Stomach (tissue), 8 donors: ENCODE measurements at regions not wholly inside any gene's neighbourhood (a gene's known extent, or its start where the extent isn't known, plus 50 kb on each side); places are given as distances from the start of the nearest gene placed in this dataset.
A peak's percentile ranks its signal among the peaks of the same experiment; 100 is the strongest.

ENCODE experiments used
- DNase-seq, 2 donors: peaks; one replicate each; pipeline versions ENCODE4 v3.0.0 to v3.0.0-alpha.2; 2013 to 2019
- H3K27ac ChIP-seq, 5 donors: fragments of 200-600 bp in 4 of 5; sonication (generic) in 4 of 5; one replicate each; pipeline ENCODE4 v1.5.1; 2013 to 2019; ENCODE audit warnings: mild to moderate bottlenecking in 1 of 5, moderate library complexity in 1 of 5
- H3K27me3 ChIP-seq, 3 donors: fragments of 200-600 bp; sonication (generic); one replicate each; pipeline ENCODE4 v1.5.1; 2017 to 2019; ENCODE audit warnings: mixed run types in 1 of 3
- H3K36me3 ChIP-seq, 4 donors: fragments of 200-600 bp; sonication (generic); 1 replicate in 3 of 4; 2 replicates in 1 of 4; pipeline ENCODE4 v1.5.1; 2016 to 2019
- H3K4me1 ChIP-seq, 4 donors: fragments of 200-600 bp; sonication (generic); one replicate each; pipeline ENCODE4 v1.5.1; 2016 to 2019
- H3K4me3 ChIP-seq, 4 donors: fragments of 200-600 bp; sonication (generic) in 3 of 4; one replicate each; pipeline ENCODE4 v1.5.1; 2016 to 2019; ENCODE audit warnings: mild to moderate bottlenecking in 1 of 4
- H3K9me3 ChIP-seq, 4 donors: fragments of 200-600 bp; sonication (generic); one replicate each; pipeline ENCODE4 v1.5.1; 2016 to 2019
- EP300 ChIP-seq: sonication (generic); formaldehyde crosslinking; IDR thresholded peaks from one replicate; pipeline ENCODE4 v1.6.1; 2017; ENCODE audit warnings: antibody characterized with exemption
- POLR2A ChIP-seq, 4 donors: fragments of 450-650 bp; IDR thresholded peaks; one replicate each; pipeline ENCODE4 v1.6.1; 2016; ENCODE audit warnings: antibody characterized with exemption in 4 of 4, control low read depth in 2 of 4, mild to moderate bottlenecking in 1 of 4, moderate library complexity in 1 of 4
- POLR2AphosphoS5 ChIP-seq, 3 donors: sonication (generic); formaldehyde crosslinking; IDR thresholded peaks; one replicate each; pipeline ENCODE4 v1.6.1; 2016; ENCODE audit warnings: antibody characterized with exemption in 3 of 3
- WGBS, 5 donors: extraction: QIAGEN DNeasy Blood & Tissue Kit in 3 of 5; methylation state at CpG; one replicate each; pipeline versions ENCODE4 v1.1.5 to v1.1.7; 2013 to 2018; 5-methylcytosine and 5-hydroxymethylcytosine counted together
- intact Hi-C: fragments of 100-400 bp; cut with DNase I; formaldehyde crosslinking; loops from one replicate; pipeline ENCODE4 v1.15.1; 2023; ENCODE audit warnings: low total_unique reads
- TF ChIP-seq, protein P1 (sequence below), 7 experiments: fragments of 450-650 bp in 4 of 7; fragments of 200-600 bp in 3 of 7; sonication (generic) in 3 of 7; IDR thresholded peaks; one replicate each; pipeline ENCODE4 v1.5.1; 2016 to 2019; ENCODE audit warnings: antibody characterized with exemption in 7 of 7, control low read depth in 2 of 7, mild to moderate bottlenecking in 1 of 7
- donor health status: healthy with polysubstance abuse.
- donor health status: Bipolar disorder and iron deficiency.
- donor health status: healthy.

DNA sequence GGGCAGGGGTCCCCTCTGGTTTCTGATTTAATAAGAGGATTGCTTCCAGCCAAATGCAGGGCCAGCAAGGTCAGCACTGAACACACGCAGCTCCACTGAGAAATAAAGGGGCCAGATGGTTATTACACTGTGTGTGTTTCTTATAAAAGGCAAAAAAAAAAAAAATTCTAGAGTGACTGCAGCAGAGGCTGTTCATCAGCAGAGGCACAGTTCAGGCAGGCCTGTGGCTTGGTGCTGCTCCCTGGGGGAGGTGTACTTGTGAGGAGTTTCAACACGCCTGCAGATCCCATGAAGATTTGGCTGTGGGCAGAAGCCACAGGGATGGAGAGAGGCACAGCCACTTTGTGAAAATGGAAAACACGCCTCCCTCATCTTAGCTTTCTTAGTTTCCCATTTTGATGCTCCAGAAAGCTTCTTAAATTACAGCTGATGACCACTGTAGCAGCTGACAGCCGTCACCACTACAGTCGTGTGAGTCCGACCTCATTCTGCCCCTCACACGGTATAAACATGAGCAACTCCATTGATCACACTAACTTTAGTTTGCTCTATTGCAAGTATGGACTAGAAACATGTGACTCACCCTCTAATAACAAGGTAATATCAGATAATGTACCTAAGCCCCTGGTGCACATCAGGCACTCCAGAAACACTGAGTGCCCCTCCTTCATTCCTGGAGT is 726.5 kb upstream of the RAB6C start:
- Histone ChIP-seq H3K36me3 (no peaks in the 10 kb centered on the region), H3K27me3 (no peaks in the 10 kb centered on the region), H3K4me3 (no peak overlapping the region), H3K4me1 (no peaks in the 10 kb centered on the region), H3K27ac (no peak overlapping the region), H3K9me3 (peaks cover 0 to 5% (median 0%) of the 10 kb centered on the region in 4 donors)
- intact Hi-C loops, result loop anchor here (10.0 kb wide), 1 partner anchor 518 kb away; no protein-coding TSS in a partner anchor
- no peak for TF ChIP-seq EP300
- WGBS, 5 donors, result 71 to 76% (median 72%) methylated on average over 7 of the region's 7 CpGs
- DNase-seq, result no peak

DNA sequence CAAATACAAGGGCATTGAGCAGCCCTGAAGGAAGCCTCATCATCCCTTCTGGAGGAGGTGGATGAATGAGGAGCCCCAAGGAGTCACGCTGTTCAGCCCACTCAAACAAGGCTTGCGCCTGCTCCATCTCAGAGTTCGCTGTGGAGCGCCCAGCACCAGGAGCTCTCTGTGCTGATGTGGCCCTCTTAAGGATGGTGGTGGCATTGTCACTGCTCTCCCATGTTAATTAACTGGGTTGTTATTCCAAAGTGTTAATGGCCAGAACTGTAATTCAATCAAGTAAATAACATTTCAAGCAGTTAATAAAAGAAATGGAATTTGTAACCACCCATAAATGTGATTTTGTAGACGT is 726.0 kb upstream of the RAB6C start:
- peak; percentile 49 for DNase-seq
- H3K36me3 ChIP-seq, result no peaks in the 10 kb centered on the region
- no peak overlapping the region for H3K27ac ChIP-seq
- no peaks in the 10 kb centered on the region for H3K27me3 ChIP-seq
- no peaks in the 10 kb centered on the region for H3K4me1 ChIP-seq
- H3K9me3 ChIP-seq, result peaks cover 0 to 11% (median 3%) of the 10 kb centered on the region in 4 donors
- no peak for TF ChIP-seq EP300
- no peak for TF ChIP-seq POLR2A (IDR thresholded peaks at IDR 0.05)
- TF ChIP-seq, protein P1, sequence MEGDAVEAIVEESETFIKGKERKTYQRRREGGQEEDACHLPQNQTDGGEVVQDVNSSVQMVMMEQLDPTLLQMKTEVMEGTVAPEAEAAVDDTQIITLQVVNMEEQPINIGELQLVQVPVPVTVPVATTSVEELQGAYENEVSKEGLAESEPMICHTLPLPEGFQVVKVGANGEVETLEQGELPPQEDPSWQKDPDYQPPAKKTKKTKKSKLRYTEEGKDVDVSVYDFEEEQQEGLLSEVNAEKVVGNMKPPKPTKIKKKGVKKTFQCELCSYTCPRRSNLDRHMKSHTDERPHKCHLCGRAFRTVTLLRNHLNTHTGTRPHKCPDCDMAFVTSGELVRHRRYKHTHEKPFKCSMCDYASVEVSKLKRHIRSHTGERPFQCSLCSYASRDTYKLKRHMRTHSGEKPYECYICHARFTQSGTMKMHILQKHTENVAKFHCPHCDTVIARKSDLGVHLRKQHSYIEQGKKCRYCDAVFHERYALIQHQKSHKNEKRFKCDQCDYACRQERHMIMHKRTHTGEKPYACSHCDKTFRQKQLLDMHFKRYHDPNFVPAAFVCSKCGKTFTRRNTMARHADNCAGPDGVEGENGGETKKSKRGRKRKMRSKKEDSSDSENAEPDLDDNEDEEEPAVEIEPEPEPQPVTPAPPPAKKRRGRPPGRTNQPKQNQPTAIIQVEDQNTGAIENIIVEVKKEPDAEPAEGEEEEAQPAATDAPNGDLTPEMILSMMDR (IDR thresholded peaks at IDR 0.05), result peak in 5 of 7 experiments; percentile 21 to 56 (median 44)
- TF ChIP-seq POLR2AphosphoS5 (IDR thresholded peaks at IDR 0.05), result no peak
- H3K4me3 ChIP-seq, result no peak overlapping the region
- intact Hi-C loops, result loop anchor here (10.0 kb wide), 1 partner anchor 519 kb away; no protein-coding TSS in a partner anchor
- WGBS, 5 donors, result 25 to 40% (median 34%) methylated on average over 5 of the region's 5 CpGs

DNA sequence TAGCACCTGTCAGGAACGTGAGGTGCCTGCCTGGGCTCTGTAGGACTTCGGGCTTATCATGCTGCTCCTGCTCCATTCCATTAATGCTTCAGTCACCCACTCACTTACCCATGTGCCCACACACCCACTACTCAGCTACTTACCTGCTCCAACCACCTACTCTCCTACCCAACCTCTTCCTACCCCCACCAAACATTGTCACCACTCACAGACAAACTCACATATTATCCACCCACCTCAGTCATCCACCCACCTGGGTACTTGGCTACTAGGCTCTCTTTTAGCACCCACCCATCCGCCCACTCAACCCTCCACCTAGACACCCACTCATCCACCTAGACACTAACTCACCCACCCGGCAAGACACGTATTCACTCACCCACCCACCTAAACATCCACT is 724.7 kb upstream of the RAB6C start:
- H3K9me3 ChIP-seq, result peaks cover 0 to 22% (median 12%) of the 10 kb centered on the region in 4 donors
- TF ChIP-seq EP300, result no peak
- no peak for TF ChIP-seq POLR2A (IDR thresholded peaks at IDR 0.05)
- TF ChIP-seq, protein P1 (IDR thresholded peaks at IDR 0.05), result no peak
- no peak for TF ChIP-seq POLR2AphosphoS5 (IDR thresholded peaks at IDR 0.05)
- H3K27ac ChIP-seq, result no peak overlapping the region
- no peak for DNase-seq
- no peaks in the 10 kb centered on the region for H3K36me3 ChIP-seq
- no peaks in the 10 kb centered on the region for H3K27me3 ChIP-seq
- WGBS, 5 donors, result 82 to 91% (median 84%) methylated on average over 5 of the region's 5 CpGs
- H3K4me3 ChIP-seq, result no peak overlapping the region
- H3K4me1 ChIP-seq, result no peaks in the 10 kb centered on the region
- intact Hi-C loops, result loop anchor here (10.0 kb wide), 1 partner anchor 520 kb away; no protein-coding TSS in a partner anchor

DNA sequence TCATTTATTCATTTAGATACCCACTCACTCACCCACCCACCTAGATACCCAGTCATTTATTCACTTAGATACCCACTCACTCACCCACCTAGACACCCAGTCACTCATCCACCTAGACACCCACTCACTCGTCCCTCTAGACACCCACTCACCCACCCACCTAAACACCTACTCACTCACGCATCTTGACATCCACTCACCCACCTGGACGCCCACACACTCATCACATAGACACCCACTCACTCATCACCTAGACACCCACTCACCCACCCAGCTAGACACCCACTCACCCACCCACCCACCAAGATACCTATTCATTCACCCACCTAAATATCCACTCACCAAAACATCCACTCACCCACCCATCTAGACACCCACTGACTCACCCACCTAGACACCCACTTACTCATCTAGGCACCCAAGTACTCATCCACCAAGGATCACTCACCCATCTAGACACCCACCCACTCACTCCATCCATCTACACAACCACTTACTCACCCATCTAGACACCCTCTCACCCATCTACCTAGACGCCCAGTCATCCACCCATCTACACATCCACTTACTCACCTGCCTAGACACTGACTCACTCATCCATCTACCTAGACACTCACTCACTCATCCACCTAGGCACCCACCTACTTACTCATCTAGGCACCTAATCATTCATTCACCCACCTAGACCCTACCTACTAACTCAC is 723.7 kb upstream of the RAB6C start:
- TF ChIP-seq, protein P1 (IDR thresholded peaks at IDR 0.05), result no peak
- TF ChIP-seq EP300, result no peak
- TF ChIP-seq POLR2A (IDR thresholded peaks at IDR 0.05), result no peak
- no peak for TF ChIP-seq POLR2AphosphoS5 (IDR thresholded peaks at IDR 0.05)
- Histone ChIP-seq H3K27me3 (no peaks in the 10 kb centered on the region), H3K27ac (no peak overlapping the region), H3K4me1 (no peaks in the 10 kb centered on the region), H3K36me3 (no peaks in the 10 kb centered on the region), H3K9me3 (peaks cover 0 to 27% (median 13%) of the 10 kb centered on the region in 4 donors), H3K4me3 (no peak overlapping the region)
- intact Hi-C loops, result loop anchor here (10.0 kb wide), 1 partner anchor 521 kb away; no protein-coding TSS in a partner anchor
- DNase-seq, result no peak
- 83 to 94% (median 87%) methylated on average over 4 of the region's 4 CpGs for WGBS, 5 donors
